K562 (cell line): ENCODE measurements at regions not wholly inside any gene's neighbourhood (a gene's known extent, or its start where the extent isn't known, plus 50 kb on each side); places are given as distances from the start of the nearest gene placed in this dataset.

Experiments used
- CREB1 ChIP-seq, 2 experiments: sonication (generic) in 1 of 2; formaldehyde crosslinking in 1 of 2; IDR thresholded peaks; 2 replicates each; pipeline versions ENCODE4 v1.6.1 to v1.8.0; 2012 to 2022; ENCODE audit warnings: inconsistent platforms in 1 of 2, mild to moderate bottlenecking in 1 of 2, missing genetic modification reagents in 1 of 2, moderate library complexity in 1 of 2
- CTCF ChIP-seq, 3 experiments: IDR thresholded peaks in 2 of 3; conservative IDR thresholded peaks in 1 of 3; 2 replicates each; pipeline ENCODE4 v1.5.1; 2011 to 2012; ENCODE audit warnings: low read length in 3 of 3, mild to moderate bottlenecking in 3 of 3, control low read depth in 2 of 3, improper control_type of control experiment in 1 of 3, inconsistent platforms in 1 of 3, low read depth in 1 of 3, mixed read lengths in 1 of 3, moderate library complexity in 1 of 3; ENCODE audit not compliant: insufficient read depth in 2 of 3
- KDM1A ChIP-seq, 2 experiments: fragments of 450-650 bp; IDR thresholded peaks; 2 replicates each; pipeline ENCODE4 v1.6.1; 2016; ENCODE audit warnings: mild to moderate bottlenecking in 2 of 2
- MYC ChIP-seq, 2 experiments: fragments of 250-450 bp in 1 of 2; sonication (Bioruptor Pico) in 1 of 2; IDR thresholded peaks; 2 replicates each; pipeline versions ENCODE4 v1.5.1 to v1.6.1; 2012 to 2021; ENCODE audit warnings: low read depth in 2 of 2, borderline replicate concordance in 1 of 2, improper control_type of control experiment in 1 of 2, low read length in 1 of 2, mild to moderate bottlenecking in 1 of 2, moderate library complexity in 1 of 2
- PHB2 ChIP-seq: fragments of 450-650 bp; IDR thresholded peaks from 2 replicates; pipeline ENCODE4 v1.6.1; 2017; ENCODE audit warnings: low read depth
- POLR2A ChIP-seq: fragments of 450-650 bp; conservative IDR thresholded peaks from 2 replicates; pipeline ENCODE4 v1.6.1; 2016
- POLR2AphosphoS5 ChIP-seq: IDR thresholded peaks from 2 replicates; pipeline ENCODE4 v1.6.1; 2011; ENCODE audit warnings: mild to moderate bottlenecking, low read depth, low read length, moderate library complexity; ENCODE audit not compliant: control insufficient read depth, insufficient read depth
- RFX5 ChIP-seq: IDR thresholded peaks from 2 replicates; pipeline ENCODE4 v1.6.1; 2011; ENCODE audit warnings: low read depth, mild to moderate bottlenecking, improper control_type of control experiment, low read length
- ZBTB2 ChIP-seq: fragments of 450-650 bp; IDR thresholded peaks from 2 replicates; pipeline ENCODE4 v1.6.1; 2016; ENCODE audit warnings: antibody characterized with exemption

GRCh38 chr7:156472267-156472666 lies 168.3 kb upstream of the RNF32 start:
- no peak for TF ChIP-seq POLR2AphosphoS5
- no peak for TF ChIP-seq KDM1A (IDR thresholded peaks at IDR 0.05)
- no peak for TF ChIP-seq PHB2
- TF ChIP-seq RFX5, result no peak
- no peak for TF ChIP-seq ZBTB2
- no peak for TF ChIP-seq POLR2A
- TF ChIP-seq CREB1 (IDR thresholded peaks at IDR 0.05), result no peak
- TF ChIP-seq CREB1 (CRISPR knock-in tag; IDR thresholded peaks at IDR 0.05), result no peak
- TF ChIP-seq CTCF (IDR thresholded peaks at IDR 0.05 in 2 of 3, conservative IDR thresholded peaks at IDR 0.05 in 1 of 3; ENCODE audit: insufficient read depth in 2 of 3, low read depth in 1 of 3, low read length in 3 of 3), result no peak
- no peak for TF ChIP-seq MYC (IDR thresholded peaks at IDR 0.05; ENCODE audit: low read depth, low read length)
- TF ChIP-seq MYC (CRISPR knock-in tag; IDR thresholded peaks at IDR 0.05; ENCODE audit: borderline replicate concordance, low read depth), result no peak
